ENCODE measurements at regions not wholly inside any gene's neighbourhood (a gene's known extent, or its start where the extent isn't known, plus 50 kb on each side); places are given as distances from the start of the nearest gene placed in this dataset.

GRCh38 chr22:49721211-49721763, 106.4 kb downstream of the BRD1 start:
- no peak for DNase-seq (ENCODE audit: low read depth in 2 of 2)

GRCh38 chr22:49720279-49720959, 107.3 kb downstream of the BRD1 start:
- DNase-seq (ENCODE audit: low read depth in 2 of 2): no peak

GRCh38 chr22:49719046-49719445, 108.6 kb downstream of the BRD1 start:
- DNase-seq (ENCODE audit: low read depth in 2 of 2): no peak

GRCh38 chr22:49718396-49718795, 109.3 kb downstream of the BRD1 start:
- DNase-seq (ENCODE audit: low read depth in 2 of 2): no peak

GRCh38 chr22:49717322-49717919, 110.3 kb downstream of the BRD1 start:
- no peak for DNase-seq (ENCODE audit: low read depth in 2 of 2)

- DNase-seq (ENCODE audit: low read depth in 2 of 2): no peak
Measured at GRCh38 chr22:49716441-49716840, 111.2 kb downstream of the BRD1 start.

GRCh38 chr22:49715450-49715849, 112.2 kb downstream of the BRD1 start:
- DNase-seq (ENCODE audit: low read depth in 2 of 2): no peak

GRCh38 chr22:49713003-49713402, 114.7 kb downstream of the BRD1 start:
- no peak for DNase-seq (ENCODE audit: low read depth in 2 of 2)

GRCh38 chr22:49712195-49712791, 115.4 kb downstream of the BRD1 start:
- DNase-seq (ENCODE audit: low read depth in 2 of 2): peak in 1 of 2 donors; percentile 20

- no peak for DNase-seq (ENCODE audit: low read depth in 2 of 2)
Measured at GRCh38 chr22:49710746-49711145, 116.9 kb downstream of the BRD1 start.

- DNase-seq (ENCODE audit: low read depth in 2 of 2): no peak
Measured at GRCh38 chr22:49709464-49709863, 118.2 kb downstream of the BRD1 start.

- DNase-seq (ENCODE audit: low read depth in 2 of 2): no peak
Measured at GRCh38 chr22:49705972-49706352, 121.7 kb downstream of the BRD1 start.

GRCh38 chr22:49705216-49705971, 122.3 kb downstream of the BRD1 start:
- no peak for DNase-seq (ENCODE audit: low read depth in 2 of 2)

GRCh38 chr22:49704345-49705215, 123.1 kb downstream of the BRD1 start:
- DNase-seq (ENCODE audit: low read depth in 2 of 2): no peak

- no peak for DNase-seq (ENCODE audit: low read depth in 2 of 2)
Measured at GRCh38 chr22:49703990-49704344, 123.7 kb downstream of the BRD1 start.

- no peak for DNase-seq (ENCODE audit: low read depth in 2 of 2)
Measured at GRCh38 chr22:49703505-49703904, 124.2 kb downstream of the BRD1 start.

GRCh38 chr22:49702068-49702397, 125.6 kb downstream of the BRD1 start:
- no peak for DNase-seq (ENCODE audit: low read depth in 2 of 2)

GRCh38 chr22:49701380-49702067, 126.1 kb downstream of the BRD1 start:
- DNase-seq (ENCODE audit: low read depth in 2 of 2): no peak

GRCh38 chr22:49699928-49700498, 127.7 kb downstream of the BRD1 start:
- DNase-seq (ENCODE audit: low read depth in 2 of 2): no peak

GRCh38 chr22:49699476-49699875, 128.2 kb downstream of the BRD1 start:
- DNase-seq (ENCODE audit: low read depth in 2 of 2): no peak

Data from dermis microvascular lymphatic vessel endothelial cell (primary cell).